GM12801 (cell line): ENCODE measurements at regions not wholly inside any gene's neighbourhood (a gene's known extent, or its start where the extent isn't known, plus 50 kb on each side); places are given as distances from the start of the nearest gene placed in this dataset.

Experiments
- CTCF ChIP-seq: IDR thresholded peaks from one replicate; pipeline ENCODE4 v1.5.1; 2011; ENCODE audit warnings: control low read depth; ENCODE audit not compliant: insufficient read length; ENCODE audit errors: extremely low read depth

- no peak for TF ChIP-seq CTCF
Observed at GRCh38 chr2:120953066-120953756, 217.5 kb downstream of the GLI2 start.

- no peak for TF ChIP-seq CTCF
Observed at GRCh38 chr2:120953843-120954584, 218.3 kb downstream of the GLI2 start.

- TF ChIP-seq CTCF: no peak
Observed at GRCh38 chr2:120954939-120955338, 219.3 kb downstream of the GLI2 start.

- no peak for TF ChIP-seq CTCF
Observed at GRCh38 chr2:120955427-120955826, 219.8 kb downstream of the GLI2 start.

- no peak for TF ChIP-seq CTCF
Observed at GRCh38 chr2:120956486-120957156, 221.0 kb downstream of the GLI2 start.

GRCh38 chr2:120957905-120958304, 222.2 kb downstream of the GLI2 start:
- no peak for TF ChIP-seq CTCF

GRCh38 chr2:120958623-120959366, 223.1 kb downstream of the GLI2 start:
- TF ChIP-seq CTCF: no peak
